Right lobe of liver (tissue), 6 donors: ENCODE measurements at regions not wholly inside any gene's neighbourhood (a gene's known extent, or its start where the extent isn't known, plus 50 kb on each side); places are given as distances from the start of the nearest gene placed in this dataset.
"Not testable (repeated sequence)": the region's sequence is repeated elsewhere in the genome, so short reads cannot be mapped to it uniquely, and the experiment has no call there.

Experiments used
- ATAC-seq, 4 donors: fragments of 200-7000 bp; cut with Tn5 transposase; one replicate each; pipeline ENCODE4 v1.9.1; 2020; ENCODE audit warnings: mild to moderate bottlenecking in 4 of 4, moderate library complexity in 4 of 4
- DNase-seq, 3 donors: peaks; one replicate each; pipeline ENCODE4 v3.0.0-alpha.2; 2020
- H3K27ac ChIP-seq, 3 donors: fragments of 200-600 bp; one replicate each; pipeline ENCODE4 v1.8.0; 2022
- H3K27me3 ChIP-seq, 2 donors: fragments of 200-600 bp; one replicate each; pipeline ENCODE4 v1.8.0; 2022
- H3K36me3 ChIP-seq, 4 donors: fragments of 200-600 bp; sonication (generic) in 1 of 4; one replicate each; pipeline versions ENCODE4 v1.5.1 to v1.8.0; 2017 to 2022; ENCODE audit warnings: control low read depth in 1 of 4
- H3K4me1 ChIP-seq, 4 donors: fragments of 200-600 bp; sonication (generic) in 1 of 4; one replicate each; pipeline versions ENCODE4 v1.5.1 to v1.8.0; 2017 to 2022; ENCODE audit warnings: control low read depth in 1 of 4
- H3K4me3 ChIP-seq, 3 donors: fragments of 200-600 bp; one replicate each; pipeline ENCODE4 v1.8.0; 2022
- H3K9me3 ChIP-seq, 4 donors: fragments of 200-600 bp; sonication (generic) in 1 of 4; one replicate each; pipeline versions ENCODE4 v1.5.1 to v1.8.0; 2017 to 2022; ENCODE audit warnings: control low read depth in 1 of 4
- POLR2A ChIP-seq: fragments of 450-650 bp; IDR thresholded peaks from one replicate; pipeline ENCODE4 v1.6.1; 2017; ENCODE audit warnings: antibody characterized with exemption, mild to moderate bottlenecking
- WGBS: methylation state at CpG from one replicate; pipeline ENCODE4 v1.1.6; 2018; ENCODE audit warnings: low coverage, low lambda C conversion rate; ENCODE audit not compliant: insufficient coverage; ENCODE audit errors: missing lambda C conversion rate; 5-methylcytosine and 5-hydroxymethylcytosine counted together
- intact Hi-C, 2 donors: fragments of 100-400 bp; cut with DNase I; formaldehyde crosslinking; loops; one replicate each; pipeline versions ENCODE4 v1.11.2 to v1.14.1; 2022
- TF ChIP-seq, protein P1 (sequence below), 4 donors: fragments of 200-600 bp in 3 of 4; fragments of 450-650 bp in 1 of 4; IDR thresholded peaks; one replicate each; pipeline versions ENCODE4 v1.5.1 to v1.8.0; 2016 to 2022; ENCODE audit warnings: antibody characterized with exemption in 4 of 4, mild to moderate bottlenecking in 2 of 4
- donor health status: DM: no; HTN: yes; CAD: no.
- donor health status: DM: no; HTN: no; CAD: no.
- donor health status: DM: no; HTN: no; CAD: no.
- donor health status: DM: no; HTN: yes; CAD: no.
- donor health status: DM: no; HTN: yes; CAD: no.

DNA sequence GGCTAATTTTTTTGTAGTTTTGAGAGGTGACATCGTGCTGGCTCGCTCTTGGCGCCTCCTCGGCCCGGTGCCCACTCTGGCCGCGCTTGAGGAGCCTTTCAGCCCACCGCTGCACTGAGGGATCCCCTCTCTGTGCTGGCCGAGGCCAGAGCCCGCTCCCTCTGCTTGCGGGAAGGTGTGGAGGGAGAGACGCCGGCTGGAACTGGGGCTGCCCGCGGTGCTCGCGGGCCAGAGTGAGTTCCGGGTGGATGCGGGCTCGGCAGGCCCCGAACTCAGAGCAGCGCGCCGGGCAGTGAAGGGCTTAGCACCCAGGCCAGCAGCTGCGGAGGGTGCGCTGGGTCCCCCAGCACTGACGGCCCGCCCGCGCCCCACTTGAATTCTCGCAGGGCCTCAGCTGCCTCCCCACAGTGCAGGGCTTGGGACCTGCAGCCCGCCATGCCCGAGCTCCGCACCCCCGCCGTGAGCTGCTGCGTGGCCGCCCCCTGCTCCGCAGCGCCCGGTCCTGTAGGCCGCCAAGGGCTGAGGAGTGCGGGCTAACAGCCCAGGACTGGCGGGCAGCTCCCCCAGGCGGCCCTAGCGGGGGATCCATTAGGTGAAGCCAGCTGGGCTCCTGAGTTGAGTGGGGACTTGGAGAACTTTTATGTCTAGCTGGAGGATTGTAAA is 113.2 kb upstream of the ZSWIM2 start:
- ATAC-seq = peak in 1 of 4 donors; percentile 39
- Histone ChIP-seq H3K27ac (no peak overlapping the region), H3K36me3 (no peaks in the 10 kb centered on the region), H3K4me3 (no peak overlapping the region), H3K4me1 (no peaks in the 10 kb centered on the region), H3K9me3 (no peaks in the 10 kb centered on the region), H3K27me3 (no peaks in the 10 kb centered on the region)
- intact Hi-C loops = no loop called here
- DNase-seq = no peak
- TF ChIP-seq, protein P1, sequence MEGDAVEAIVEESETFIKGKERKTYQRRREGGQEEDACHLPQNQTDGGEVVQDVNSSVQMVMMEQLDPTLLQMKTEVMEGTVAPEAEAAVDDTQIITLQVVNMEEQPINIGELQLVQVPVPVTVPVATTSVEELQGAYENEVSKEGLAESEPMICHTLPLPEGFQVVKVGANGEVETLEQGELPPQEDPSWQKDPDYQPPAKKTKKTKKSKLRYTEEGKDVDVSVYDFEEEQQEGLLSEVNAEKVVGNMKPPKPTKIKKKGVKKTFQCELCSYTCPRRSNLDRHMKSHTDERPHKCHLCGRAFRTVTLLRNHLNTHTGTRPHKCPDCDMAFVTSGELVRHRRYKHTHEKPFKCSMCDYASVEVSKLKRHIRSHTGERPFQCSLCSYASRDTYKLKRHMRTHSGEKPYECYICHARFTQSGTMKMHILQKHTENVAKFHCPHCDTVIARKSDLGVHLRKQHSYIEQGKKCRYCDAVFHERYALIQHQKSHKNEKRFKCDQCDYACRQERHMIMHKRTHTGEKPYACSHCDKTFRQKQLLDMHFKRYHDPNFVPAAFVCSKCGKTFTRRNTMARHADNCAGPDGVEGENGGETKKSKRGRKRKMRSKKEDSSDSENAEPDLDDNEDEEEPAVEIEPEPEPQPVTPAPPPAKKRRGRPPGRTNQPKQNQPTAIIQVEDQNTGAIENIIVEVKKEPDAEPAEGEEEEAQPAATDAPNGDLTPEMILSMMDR (IDR thresholded peaks at IDR 0.05) = no peak
- TF ChIP-seq POLR2A = no peak
- WGBS = 91% methylated on average over 8 of the region's 46 CpGs

DNA sequence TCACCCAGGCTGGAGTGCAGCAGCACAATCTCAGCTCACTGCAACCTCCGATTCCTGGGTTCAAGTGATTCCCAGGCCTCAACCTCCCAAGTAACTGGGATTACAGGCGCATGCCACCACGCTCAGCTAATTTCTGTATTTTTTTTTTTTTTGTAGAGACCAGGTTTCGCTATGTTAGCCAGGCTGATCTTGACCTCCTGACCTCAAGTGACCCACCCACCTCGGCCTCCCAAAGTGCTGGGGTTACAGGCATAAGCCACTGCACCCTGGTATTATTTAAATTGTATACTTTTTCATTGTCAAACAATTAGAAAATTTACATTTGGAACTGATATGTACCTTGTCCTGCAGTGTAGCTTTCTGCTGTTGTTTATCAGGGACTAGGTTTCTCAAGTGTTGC is 111.3 kb upstream of the ZSWIM2 start:
- H3K27me3 ChIP-seq, DNase-seq, ATAC-seq, intact Hi-C loops, H3K27ac ChIP-seq, H3K4me1 ChIP-seq, H3K36me3 ChIP-seq, H3K9me3 ChIP-seq, H3K4me3 ChIP-seq: not testable (repeated sequence)
- WGBS = 77% methylated on average over 5 of the region's 5 CpGs

DNA sequence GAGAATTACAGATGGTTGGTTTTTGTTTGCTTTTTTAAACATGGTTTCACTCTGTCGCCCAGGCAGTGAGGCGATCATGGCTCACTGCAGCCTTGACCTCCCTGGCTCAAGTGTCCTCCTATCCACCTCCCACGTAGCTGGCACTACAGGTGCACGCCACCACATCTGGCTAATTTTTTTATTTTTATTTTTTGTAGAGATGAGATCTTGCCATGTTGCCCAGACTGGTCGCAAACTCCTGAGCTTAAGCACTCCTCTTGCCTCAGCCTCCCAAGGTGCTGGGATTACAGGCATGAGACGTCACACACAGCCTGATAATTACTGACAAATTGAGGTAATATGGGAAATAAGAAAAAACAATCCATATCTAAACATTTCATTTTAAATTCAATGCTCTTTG is 110.5 kb upstream of the ZSWIM2 start:
- ATAC-seq (no peak), DNase-seq (no peak)
- intact Hi-C loops = no loop called here
- no peaks in the 10 kb centered on the region for H3K27me3 ChIP-seq
- 72% methylated on average over 5 of the region's 6 CpGs for WGBS
- H3K27ac ChIP-seq = no peak overlapping the region
- H3K9me3 ChIP-seq = no peaks in the 10 kb centered on the region
- H3K4me3 ChIP-seq = no peak overlapping the region
- TF ChIP-seq POLR2A = no peak
- TF ChIP-seq, protein P1 (IDR thresholded peaks at IDR 0.05) = no peak
- no peaks in the 10 kb centered on the region for H3K36me3 ChIP-seq
- no peaks in the 10 kb centered on the region for H3K4me1 ChIP-seq

DNA sequence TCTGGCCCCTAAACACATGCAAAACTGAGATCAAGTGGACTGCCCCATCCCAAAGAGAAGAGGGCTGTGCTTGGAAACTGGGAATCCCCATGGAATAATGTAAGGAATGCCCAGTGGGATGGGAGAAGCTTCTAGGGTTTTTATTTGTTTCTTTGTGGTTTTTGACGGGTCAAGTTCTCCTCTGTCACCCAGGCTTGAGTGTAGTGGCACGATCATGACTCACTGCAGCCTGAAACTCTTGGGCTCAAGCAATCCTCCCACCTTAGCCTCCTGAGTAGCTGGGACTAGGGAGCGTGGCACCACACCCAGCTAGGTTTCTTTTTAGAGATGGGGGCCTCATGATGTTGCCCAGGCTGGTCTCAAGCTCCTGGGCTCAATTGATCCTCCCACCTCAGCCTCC is 101.7 kb upstream of the ZSWIM2 start:
- no peak for ATAC-seq
- Histone ChIP-seq H3K27ac (no peak overlapping the region), H3K9me3 (no peaks in the 10 kb centered on the region), H3K36me3 (no peaks in the 10 kb centered on the region), H3K4me1 (no peaks in the 10 kb centered on the region), H3K4me3 (no peak overlapping the region), H3K27me3 (no peaks in the 10 kb centered on the region)
- intact Hi-C loops = no loop called here
- no peak for DNase-seq
- WGBS = 40% methylated on average over 1 of the region's 3 CpGs
- no peak for TF ChIP-seq POLR2A
- TF ChIP-seq, protein P1 (IDR thresholded peaks at IDR 0.05) = no peak

DNA sequence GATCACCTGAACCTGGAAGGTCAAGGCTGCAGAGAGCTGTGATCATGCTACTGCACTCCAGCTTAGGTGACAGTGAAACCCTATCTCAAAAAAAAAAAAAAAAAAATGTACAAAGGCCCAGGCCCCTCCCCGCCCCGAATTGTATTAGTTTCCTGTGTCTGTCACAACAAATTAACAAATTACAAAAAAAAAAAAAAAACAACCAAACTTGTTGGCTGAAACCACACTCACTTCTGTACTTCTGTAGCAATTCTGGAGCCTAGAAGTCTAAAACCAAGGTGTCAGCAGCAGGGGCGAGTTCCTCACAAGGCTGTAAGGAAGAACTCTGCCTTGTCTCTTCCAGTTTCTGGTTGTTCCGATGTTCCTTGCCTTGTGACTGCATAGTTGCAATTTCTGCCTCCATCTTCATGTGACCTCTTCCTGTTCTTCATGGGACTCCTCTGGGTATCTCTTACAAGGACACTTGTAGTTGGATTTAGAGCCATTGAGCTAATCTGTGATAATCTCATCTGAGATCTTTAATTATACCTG is 100.8 kb upstream of the ZSWIM2 start:
- 18% methylated on average over 4 of the region's 4 CpGs for WGBS
- no peaks in the 10 kb centered on the region for H3K4me1 ChIP-seq
- no peaks in the 10 kb centered on the region for H3K36me3 ChIP-seq
- intact Hi-C loops = no loop called here
- TF ChIP-seq, protein P1 (IDR thresholded peaks at IDR 0.05) = no peak
- TF ChIP-seq POLR2A = no peak
- no peak for DNase-seq
- H3K27ac ChIP-seq = no peak overlapping the region
- peak; percentile 47 to 79 (median 60) for ATAC-seq
- no peak overlapping the region for H3K4me3 ChIP-seq
- H3K9me3 ChIP-seq = no peaks in the 10 kb centered on the region
- no peaks in the 10 kb centered on the region for H3K27me3 ChIP-seq
